ENCODE measurements at regions not wholly inside any gene's neighbourhood (a gene's known extent, or its start where the extent isn't known, plus 50 kb on each side); places are given as distances from the start of the nearest gene placed in this dataset.
A peak's percentile ranks its signal among the peaks of the same experiment; 100 is the strongest.

GRCh38 chr21:43268804-43269186 lies 100.0 kb downstream of the CRYAA start:
- H3K4me3 ChIP-seq (ENCODE audit: insufficient read depth, low read length) = no peak overlapping the region
- no peaks in the 10 kb centered on the region for H3K79me2 ChIP-seq (ENCODE audit: insufficient read depth, low read length)
- H3K27me3 ChIP-seq (ENCODE audit: insufficient read depth, low read length) = peaks cover 20% of the 10 kb centered on the region
- H2AFZ ChIP-seq (ENCODE audit: low read length) = no peak overlapping the region
- no peaks in the 10 kb centered on the region for H3K4me1 ChIP-seq (ENCODE audit: insufficient read depth, low read length)
- H3K4me2 ChIP-seq (ENCODE audit: insufficient read depth, low read length) = no peak overlapping the region
- DNase-seq (ENCODE audit: insufficient read length, low spot score, missing footprints) = peak; percentile 87
- no peaks in the 10 kb centered on the region for H3K9me3 ChIP-seq (ENCODE audit: low read depth, low read length)
- H3K36me3 ChIP-seq (ENCODE audit: insufficient read depth, low read length) = no peaks in the 10 kb centered on the region
- no peak for TF ChIP-seq CTCF (IDR thresholded peaks at IDR 0.05; ENCODE audit: extremely low read depth, low read depth, low read length)
- H3K27ac ChIP-seq (ENCODE audit: low read depth, low read length) = no peak overlapping the region
- no peaks in the 10 kb centered on the region for H4K20me1 ChIP-seq (ENCODE audit: insufficient read depth, low read length)

GRCh38 chr21:43268086-43268803 lies 99.4 kb downstream of the CRYAA start:
- H4K20me1 ChIP-seq (ENCODE audit: insufficient read depth, low read length) = no peaks in the 10 kb centered on the region
- no peak overlapping the region for H3K4me2 ChIP-seq (ENCODE audit: insufficient read depth, low read length)
- no peak overlapping the region for H3K27ac ChIP-seq (ENCODE audit: low read depth, low read length)
- no peak overlapping the region for H2AFZ ChIP-seq (ENCODE audit: low read length)
- H3K4me1 ChIP-seq (ENCODE audit: insufficient read depth, low read length) = no peaks in the 10 kb centered on the region
- no peaks in the 10 kb centered on the region for H3K79me2 ChIP-seq (ENCODE audit: insufficient read depth, low read length)
- TF ChIP-seq CTCF (IDR thresholded peaks at IDR 0.05; ENCODE audit: extremely low read depth, low read depth, low read length) = no peak
- H3K9me3 ChIP-seq (ENCODE audit: low read depth, low read length) = no peaks in the 10 kb centered on the region
- H3K4me3 ChIP-seq (ENCODE audit: insufficient read depth, low read length) = no peak overlapping the region
- peaks cover 20% of the 10 kb centered on the region for H3K27me3 ChIP-seq (ENCODE audit: insufficient read depth, low read length)
- no peaks in the 10 kb centered on the region for H3K36me3 ChIP-seq (ENCODE audit: insufficient read depth, low read length)
- DNase-seq (ENCODE audit: insufficient read length, low spot score, missing footprints) = peak; percentile 78

GRCh38 chr21:43267391-43268085 lies 98.7 kb downstream of the CRYAA start:
- no peak for TF ChIP-seq CTCF (IDR thresholded peaks at IDR 0.05; ENCODE audit: extremely low read depth, low read depth, low read length)
- no peaks in the 10 kb centered on the region for H3K4me1 ChIP-seq (ENCODE audit: insufficient read depth, low read length)
- no peaks in the 10 kb centered on the region for H3K9me3 ChIP-seq (ENCODE audit: low read depth, low read length)
- no peak overlapping the region for H3K4me3 ChIP-seq (ENCODE audit: insufficient read depth, low read length)
- peaks cover 20% of the 10 kb centered on the region for H3K27me3 ChIP-seq (ENCODE audit: insufficient read depth, low read length)
- DNase-seq (ENCODE audit: insufficient read length, low spot score, missing footprints) = peak; percentile 54
- H3K36me3 ChIP-seq (ENCODE audit: insufficient read depth, low read length) = no peaks in the 10 kb centered on the region
- H4K20me1 ChIP-seq (ENCODE audit: insufficient read depth, low read length) = no peaks in the 10 kb centered on the region
- no peak overlapping the region for H3K4me2 ChIP-seq (ENCODE audit: insufficient read depth, low read length)
- H3K27ac ChIP-seq (ENCODE audit: low read depth, low read length) = no peak overlapping the region
- H2AFZ ChIP-seq (ENCODE audit: low read length) = no peak overlapping the region
- no peaks in the 10 kb centered on the region for H3K79me2 ChIP-seq (ENCODE audit: insufficient read depth, low read length)

- Histone ChIP-seq H3K4me3 (ENCODE audit: insufficient read depth, low read length) (no peak overlapping the region), H3K4me2 (ENCODE audit: insufficient read depth, low read length) (no peak overlapping the region), H2AFZ (ENCODE audit: low read length) (no peak overlapping the region), H3K79me2 (ENCODE audit: insufficient read depth, low read length) (no peaks in the 10 kb centered on the region), H3K27me3 (ENCODE audit: insufficient read depth, low read length) (peaks cover 18% of the 10 kb centered on the region), H3K4me1 (ENCODE audit: insufficient read depth, low read length) (no peaks in the 10 kb centered on the region), H3K9me3 (ENCODE audit: low read depth, low read length) (no peaks in the 10 kb centered on the region), H3K27ac (ENCODE audit: low read depth, low read length) (no peak overlapping the region), H3K36me3 (ENCODE audit: insufficient read depth, low read length) (no peaks in the 10 kb centered on the region), H4K20me1 (ENCODE audit: insufficient read depth, low read length) (no peaks in the 10 kb centered on the region)
- TF ChIP-seq CTCF (IDR thresholded peaks at IDR 0.05; ENCODE audit: extremely low read depth, low read depth, low read length) = no peak
- DNase-seq (ENCODE audit: insufficient read length, low spot score, missing footprints) = peak; percentile 61
These were observed 97.7 kb downstream of the CRYAA start for GRCh38 chr21:43266534-43266933.

Data from osteoblast (primary cell).